Neural cell (in vitro differentiated cells): ENCODE measurements at regions not wholly inside any gene's neighbourhood (a gene's known extent, or its start where the extent isn't known, plus 50 kb on each side); places are given as distances from the start of the nearest gene placed in this dataset.
"Not testable (repeated sequence)": the region's sequence is repeated elsewhere in the genome, so short reads cannot be mapped to it uniquely, and the experiment has no call there.

Experiments
- H2AFZ ChIP-seq: fragments of 200-600, 300-800 bp; sonication (generic), shearing (Covaris generic); 2 replicates; pipeline ENCODE4 v1.6.0; 2014; ENCODE audit warnings: low read depth, mild to moderate bottlenecking, antibody characterized with exemption, low read length, moderate library complexity
- H3F3A ChIP-seq: fragments of 200-600 bp; shearing (Covaris generic); 2 replicates; pipeline ENCODE4 v1.6.1; 2016; ENCODE audit warnings: mild to moderate bottlenecking, moderate library complexity, mixed read lengths, antibody characterized with exemption, low read length; ENCODE audit not compliant: insufficient read depth, poor library complexity, severe bottlenecking
- H3K27ac ChIP-seq: fragments of 200-600, 300-800 bp; sonication (generic), shearing (Covaris generic); 2 replicates; pipeline ENCODE4 v1.5.1; 2014; ENCODE audit warnings: mild to moderate bottlenecking, low read length, moderate library complexity
- H3K27me3 ChIP-seq: fragments of 300-800, 200-600 bp; sonication (generic), shearing (Covaris generic); 2 replicates; pipeline ENCODE4 v1.6.0; 2014; ENCODE audit warnings: mild to moderate bottlenecking, low read depth, low read length, moderate library complexity; ENCODE audit not compliant: insufficient read depth
- H3K36me3 ChIP-seq: fragments of 300-800, 200-600 bp; sonication (generic), shearing (Covaris generic); 2 replicates; pipeline ENCODE4 v1.5.1; 2014; ENCODE audit warnings: mild to moderate bottlenecking, antibody characterized with exemption, low read length, moderate library complexity; ENCODE audit not compliant: insufficient read depth
- H3K4me2 ChIP-seq: fragments of 300-800, 200-600 bp; sonication (generic), shearing (Covaris generic); 2 replicates; pipeline ENCODE4 v1.6.0; 2014; ENCODE audit warnings: mild to moderate bottlenecking, low read length
- H3K4me3 ChIP-seq: fragments of 300-800, 200-600 bp; sonication (generic), shearing (Covaris generic); 2 replicates; pipeline ENCODE4 v1.5.1; 2014; ENCODE audit warnings: mild to moderate bottlenecking, low read length, moderate library complexity
- H3K79me2 ChIP-seq: fragments of 200-600 bp; shearing (Covaris generic); replicated peaks from 2 replicates; pipeline ENCODE4 v1.6.0; 2014; ENCODE audit warnings: mild to moderate bottlenecking, low read length, moderate library complexity; ENCODE audit not compliant: insufficient read depth
- H3K9ac ChIP-seq: fragments of 300-800, 200-600 bp; sonication (generic), shearing (Covaris generic); 2 replicates; pipeline ENCODE4 v1.6.1; 2016; ENCODE audit warnings: mild to moderate bottlenecking, low read length, mixed read lengths
- H3K9me2 ChIP-seq: fragments of 200-600 bp; shearing (Covaris generic); 2 replicates; pipeline ENCODE4 v1.6.1; 2016; ENCODE audit warnings: mild to moderate bottlenecking, low read length, mixed read lengths; ENCODE audit not compliant: insufficient read depth
- H3K9me3 ChIP-seq: fragments of 200-600, 300-800 bp; sonication (generic), shearing (Covaris generic); 2 replicates; pipeline ENCODE4 v1.6.1; 2016; ENCODE audit warnings: mild to moderate bottlenecking, mixed run types, low read length, moderate library complexity, mixed read lengths
- H4K20me1 ChIP-seq: fragments of 200-600 bp; shearing (Covaris generic); 2 replicates; pipeline ENCODE4 v1.6.1; 2016; ENCODE audit warnings: mild to moderate bottlenecking, mixed run types; ENCODE audit not compliant: insufficient read depth
- CTCF ChIP-seq: fragments of 450-650 bp; IDR thresholded peaks from 2 replicates; pipeline ENCODE4 v1.5.1; 2014; ENCODE audit warnings: antibody characterized with exemption, mild to moderate bottlenecking, moderate library complexity; ENCODE audit not compliant: poor library complexity, severe bottlenecking
- EP300 ChIP-seq: fragments of 450-650 bp; conservative IDR thresholded peaks from 2 replicates; pipeline ENCODE4 v1.6.1; 2014; ENCODE audit warnings: antibody characterized with exemption, mild to moderate bottlenecking, moderate library complexity; ENCODE audit not compliant: poor library complexity, severe bottlenecking
- EZH2 ChIP-seq: fragments of 200-600, 300-800 bp; shearing (Covaris generic), sonication (generic); IDR thresholded peaks from 2 replicates; pipeline ENCODE4 v1.6.1; 2014; ENCODE audit warnings: antibody characterized with exemption, low read length, borderline replicate concordance, mild to moderate bottlenecking; ENCODE audit not compliant: insufficient read depth, poor library complexity, severe bottlenecking
- MXI1 ChIP-seq: fragments of 450-650 bp; conservative IDR thresholded peaks from 2 replicates; pipeline ENCODE4 v1.6.1; 2014; ENCODE audit warnings: antibody characterized with exemption, mild to moderate bottlenecking; ENCODE audit not compliant: poor library complexity, severe bottlenecking
- POLR2AphosphoS5 ChIP-seq: IDR thresholded peaks from 2 replicates; pipeline ENCODE4 v1.6.1; 2012
- RAD21 ChIP-seq: fragments of 450-650 bp; conservative IDR thresholded peaks from 2 replicates; pipeline ENCODE4 v1.6.1; 2014; ENCODE audit warnings: antibody characterized with exemption, mild to moderate bottlenecking, moderate library complexity
- REST ChIP-seq: IDR thresholded peaks from 2 replicates; pipeline ENCODE4 v1.6.1; 2012; ENCODE audit warnings: borderline replicate concordance
- SMC3 ChIP-seq: fragments of 450-650 bp; conservative IDR thresholded peaks from 2 replicates; pipeline ENCODE4 v1.6.1; 2014; ENCODE audit warnings: antibody characterized with exemption, mild to moderate bottlenecking, moderate library complexity; ENCODE audit not compliant: poor library complexity
- TAF1 ChIP-seq: IDR thresholded peaks from 2 replicates; pipeline ENCODE4 v1.6.1; 2012; ENCODE audit warnings: low read depth

- TF ChIP-seq SMC3 = no peak
- TF ChIP-seq MXI1 = no peak
- TF ChIP-seq CTCF = no peak
- no peak for TF ChIP-seq REST
- no peak for TF ChIP-seq EP300
- TF ChIP-seq TAF1 = no peak
- no peak for TF ChIP-seq EZH2
- no peak for TF ChIP-seq RAD21
- TF ChIP-seq POLR2AphosphoS5 = no peak
- H4K20me1 ChIP-seq = no peaks in the 10 kb centered on the region
- no peaks in the 10 kb centered on the region for H3K79me2 ChIP-seq
- H2AFZ ChIP-seq = no peak overlapping the region
- H3K9me3 ChIP-seq = no peaks in the 10 kb centered on the region
- H3F3A ChIP-seq = no peaks in the 10 kb centered on the region
- no peaks in the 10 kb centered on the region for H3K36me3 ChIP-seq
- no peak overlapping the region for H3K4me3 ChIP-seq
- no peak overlapping the region for H3K9ac ChIP-seq
- no peak overlapping the region for H3K4me2 ChIP-seq
- H3K27me3 ChIP-seq = no peaks in the 10 kb centered on the region
- no peak overlapping the region for H3K27ac ChIP-seq
- no peaks in the 10 kb centered on the region for H3K9me2 ChIP-seq
These were observed 320.8 kb downstream of the PCDH20 start for GRCh38 chr13:61094865-61095264.

- H3K36me3 ChIP-seq, H4K20me1 ChIP-seq, H3K4me2 ChIP-seq, H3F3A ChIP-seq, H3K9me2 ChIP-seq, H2AFZ ChIP-seq, H3K4me3 ChIP-seq, H3K9me3 ChIP-seq, H3K27ac ChIP-seq, H3K79me2 ChIP-seq, H3K27me3 ChIP-seq, H3K9ac ChIP-seq: not testable (repeated sequence)
These were observed 325.8 kb downstream of the PCDH20 start for GRCh38 chr13:61089894-61090293.

- Histone ChIP-seq H3K9me2 (no peaks in the 10 kb centered on the region), H3K4me3 (no peak overlapping the region), H3K4me2 (no peak overlapping the region), H3K79me2 (no peaks in the 10 kb centered on the region), H3K9me3 (no peaks in the 10 kb centered on the region), H4K20me1 (no peaks in the 10 kb centered on the region), H3K36me3 (no peaks in the 10 kb centered on the region), H3K27ac (no peak overlapping the region), H3K27me3 (no peaks in the 10 kb centered on the region), H3K9ac (no peak overlapping the region), H3F3A (no peaks in the 10 kb centered on the region), H2AFZ (no peak overlapping the region)
- TF ChIP-seq POLR2AphosphoS5 = no peak
- no peak for TF ChIP-seq RAD21
- TF ChIP-seq REST = no peak
- TF ChIP-seq MXI1 = no peak
- no peak for TF ChIP-seq EZH2
- no peak for TF ChIP-seq EP300
- no peak for TF ChIP-seq SMC3
- no peak for TF ChIP-seq TAF1
- no peak for TF ChIP-seq CTCF
These were observed 329.6 kb downstream of the PCDH20 start for GRCh38 chr13:61086087-61086486.
